A673 (cell line): ENCODE measurements at regions not wholly inside any gene's neighbourhood (a gene's known extent, or its start where the extent isn't known, plus 50 kb on each side); places are given as distances from the start of the nearest gene placed in this dataset.
A peak's percentile ranks its signal among the peaks of the same experiment; 100 is the strongest.

Source experiments
- BruUV-seq: library from RNA; stranded (reverse); fragments of 400-500 nt; replicated peaks from 2 replicates; lab custom pipeline; 2021; lab: Mats Ljungman, UMichigan
- CTCF ChIA-PET: fragments of 300-600 bp; sonication (Branson Sonifier 250); formaldehyde crosslinking; loops from one replicate; lab custom pipeline; 2022; ENCODE audit warnings: antibody characterized with exemption; lab: Charles Lee
- POLR2A ChIA-PET: fragments of 300-600 bp; sonication (Branson Sonifier 250); formaldehyde crosslinking; loops from one replicate; lab custom pipeline; 2022; ENCODE audit warnings: antibody characterized with exemption; ENCODE audit not compliant: low non-redundant PET; lab: Charles Lee
- DNase-seq: peaks from one replicate; pipeline ENCODE4 v3.0.0-alpha.2; 2015; ENCODE audit warnings: low spot score
- H3K27ac ChIP-seq: fragments of 200-600 bp; sonication (generic); 2 replicates; pipeline ENCODE4 v1.5.1; 2016; ENCODE audit warnings: mixed run types, low read depth, mild to moderate bottlenecking, mixed read lengths, antibody characterized with exemption, low read length; ENCODE audit not compliant: poor library complexity, severe bottlenecking
- H3K27me3 ChIP-seq: fragments of 200-600 bp; sonication (generic); replicated peaks from 2 replicates; pipeline ENCODE4 v1.6.1; 2017; ENCODE audit warnings: mixed run types, low read depth, mild to moderate bottlenecking, mixed read lengths, antibody characterized with exemption, low read length; ENCODE audit not compliant: insufficient read depth, poor library complexity
- H3K36me3 ChIP-seq: fragments of 200-600 bp; sonication (generic); 2 replicates; pipeline ENCODE4 v1.6.1; 2016; ENCODE audit warnings: mixed run types, mild to moderate bottlenecking, mixed read lengths, antibody characterized with exemption, low read length; ENCODE audit not compliant: insufficient read depth, poor library complexity, severe bottlenecking
- H3K4me1 ChIP-seq: fragments of 200-600 bp; sonication (generic); 2 replicates; pipeline ENCODE4 v1.6.1; 2017; ENCODE audit warnings: mixed run types, mild to moderate bottlenecking, mixed read lengths, antibody characterized with exemption, low read length; ENCODE audit not compliant: insufficient read depth, poor library complexity, severe bottlenecking
- H3K4me3 ChIP-seq: fragments of 200-600 bp; sonication (generic); 2 replicates; pipeline ENCODE4 v1.5.1; 2016; ENCODE audit warnings: low read depth, mixed run types, mild to moderate bottlenecking, mixed read lengths, low read length; ENCODE audit not compliant: poor library complexity, severe bottlenecking
- H3K9me3 ChIP-seq: fragments of 200-600 bp; sonication (generic); 2 replicates; pipeline ENCODE4 v1.6.1; 2016; ENCODE audit warnings: mixed run types, low read depth, mild to moderate bottlenecking, mixed read lengths, antibody characterized with exemption, low read length; ENCODE audit not compliant: poor library complexity, severe bottlenecking
- CTCF ChIP-seq: fragments of 300-800, 200-600 bp; sonication (generic); conservative IDR thresholded peaks from 2 replicates; pipeline ENCODE4 v1.5.1; 2017; ENCODE audit warnings: low read depth, mild to moderate bottlenecking, antibody characterized with exemption, low read length, moderate library complexity, mixed read lengths
- EZH2 ChIP-seq: fragments of 200-600 bp; sonication (generic); IDR thresholded peaks from 2 replicates; pipeline ENCODE4 v1.6.1; 2017; ENCODE audit warnings: borderline replicate concordance, low read depth, mild to moderate bottlenecking, mixed read lengths, antibody characterized with exemption, low read length; ENCODE audit not compliant: poor library complexity, severe bottlenecking
- intact Hi-C: fragments of 100-400 bp; cut with micrococcal nuclease; formaldehyde crosslinking; loops from one replicate; pipeline ENCODE4 v1.10.0; 2022; ENCODE audit not compliant: unreplicated experiment

- CTCF ChIA-PET, result no interaction called here
- H3K27ac ChIP-seq, result no peak overlapping the region
- TF ChIP-seq CTCF (no peak), EZH2 (no peak)
- no peak for DNase-seq
- H3K27me3 ChIP-seq, result no peaks in the 10 kb centered on the region
- no TSS peak for BruUV-seq
- no peak overlapping the region for H3K4me3 ChIP-seq
- peaks cover 3% of the 10 kb centered on the region for H3K9me3 ChIP-seq
- H3K36me3 ChIP-seq, result no peaks in the 10 kb centered on the region
- POLR2A ChIA-PET, result no interaction called here
- intact Hi-C loops, result no loop called here
- H3K4me1 ChIP-seq, result no peaks in the 10 kb centered on the region
These were observed 370.4 kb upstream of the CBLB start for GRCh38 chr3:106239195-106239697.

DNA sequence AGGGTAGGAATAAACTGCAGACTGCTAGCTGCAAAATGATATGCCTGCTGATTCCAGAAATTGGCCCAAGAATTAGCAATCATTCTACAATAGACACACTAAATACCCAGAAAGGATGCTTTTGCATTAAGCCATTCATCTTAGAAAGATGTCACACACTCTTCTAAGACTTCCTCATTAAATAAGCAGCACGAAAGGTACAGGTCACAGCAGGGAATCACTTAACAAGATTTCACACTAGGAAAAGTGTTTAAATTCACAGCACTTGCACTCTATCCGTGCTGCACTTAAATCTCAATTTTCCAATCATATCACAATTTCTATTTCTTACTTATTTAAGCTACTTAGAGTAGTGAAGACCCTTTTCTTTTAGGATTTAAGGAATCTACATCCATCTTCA, 372.8 kb upstream of the CBLB start:
- POLR2A ChIA-PET, result no interaction called here
- DNase-seq, result peak; percentile 30
- TF ChIP-seq CTCF (no peak), EZH2 (no peak)
- Histone ChIP-seq H3K4me1 (no peaks in the 10 kb centered on the region), H3K4me3 (no peak overlapping the region), H3K36me3 (no peaks in the 10 kb centered on the region), H3K27me3 (no peaks in the 10 kb centered on the region), H3K27ac (no peak overlapping the region), H3K9me3 (no peaks in the 10 kb centered on the region)
- intact Hi-C loops, result no loop called here
- BruUV-seq, result no TSS peak
- CTCF ChIA-PET, result no interaction called here

DNA sequence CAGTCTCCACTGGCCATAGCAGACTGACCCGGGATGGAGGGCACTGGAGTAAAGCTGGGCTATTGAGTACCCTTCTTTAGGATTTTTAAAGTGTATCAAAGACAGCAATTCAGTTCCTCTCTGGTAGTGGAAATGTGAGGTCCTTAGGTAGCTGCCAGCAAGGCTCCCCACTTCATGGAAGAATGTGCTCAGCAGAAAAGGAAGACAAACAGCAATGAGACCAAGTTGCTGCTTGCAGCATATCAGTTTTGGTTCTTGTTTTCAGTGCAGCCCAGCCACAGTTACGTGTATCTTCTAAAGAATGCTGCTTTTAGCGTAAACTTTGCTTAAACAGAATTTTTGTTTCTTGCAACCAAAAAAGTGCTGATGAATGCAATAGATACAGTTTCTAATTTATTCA, 374.0 kb upstream of the CBLB start:
- CTCF ChIA-PET, result interaction anchor here (0.6 kb wide), 1 partner anchor 715 kb away, joined by 3 read pairs; no protein-coding TSS in a partner anchor

More for the DNA sequence above, 374.0 kb upstream of the CBLB start:
- Histone ChIP-seq H3K36me3 (no peaks in the 10 kb centered on the region), H3K27me3 (no peaks in the 10 kb centered on the region), H3K4me1 (no peaks in the 10 kb centered on the region), H3K4me3 (no peak overlapping the region), H3K9me3 (no peaks in the 10 kb centered on the region), H3K27ac (no peak overlapping the region)
- no peak for TF ChIP-seq EZH2
- no peak for TF ChIP-seq CTCF
- POLR2A ChIA-PET, result no interaction called here
- BruUV-seq, result no TSS peak
- no peak for DNase-seq
- intact Hi-C loops, result no loop called here
